GM19438 (cell line): ENCODE measurements at regions not wholly inside any gene's neighbourhood (a gene's known extent, or its start where the extent isn't known, plus 50 kb on each side); places are given as distances from the start of the nearest gene placed in this dataset.
"Not testable (repeated sequence)": the region's sequence is repeated elsewhere in the genome, so short reads cannot be mapped to it uniquely, and the experiment has no call there.

Source experiments
- ATAC-seq: cut with Tn5 transposase; IDR thresholded peaks from one replicate; pipeline ENCODE4 v1.9.1; 2021; ENCODE audit warnings: low read depth; ENCODE audit not compliant: unreplicated experiment

DNA sequence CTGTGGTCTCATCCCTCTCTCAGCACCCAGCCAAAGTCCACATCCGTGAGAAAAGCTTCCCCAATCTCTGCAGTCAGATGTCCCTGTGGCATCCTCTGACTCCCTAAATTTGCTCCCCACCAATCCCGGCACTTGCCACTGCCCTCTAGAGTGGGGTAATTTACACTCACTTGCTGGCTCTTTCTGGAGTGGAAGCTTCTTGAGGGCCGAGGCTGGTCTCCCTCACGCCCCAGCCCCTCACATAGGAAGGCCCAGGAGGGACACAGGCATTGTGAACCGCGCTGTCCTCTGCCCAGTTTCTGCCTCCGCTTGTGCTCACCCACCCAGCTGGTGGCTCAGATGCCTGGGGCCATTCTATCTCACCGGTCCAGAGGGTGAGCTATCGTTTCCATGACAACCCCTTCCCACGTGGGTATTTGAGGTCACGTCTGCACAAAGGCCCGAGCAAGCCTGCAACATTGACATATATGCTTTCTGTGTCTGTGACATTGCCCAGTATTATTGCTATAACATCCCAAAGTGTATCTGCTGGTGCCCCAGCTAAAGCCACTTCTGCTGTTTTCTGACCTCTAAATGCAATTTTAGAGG, 97.3 kb upstream of the CTBP2 start:
- no peak for ATAC-seq

DNA sequence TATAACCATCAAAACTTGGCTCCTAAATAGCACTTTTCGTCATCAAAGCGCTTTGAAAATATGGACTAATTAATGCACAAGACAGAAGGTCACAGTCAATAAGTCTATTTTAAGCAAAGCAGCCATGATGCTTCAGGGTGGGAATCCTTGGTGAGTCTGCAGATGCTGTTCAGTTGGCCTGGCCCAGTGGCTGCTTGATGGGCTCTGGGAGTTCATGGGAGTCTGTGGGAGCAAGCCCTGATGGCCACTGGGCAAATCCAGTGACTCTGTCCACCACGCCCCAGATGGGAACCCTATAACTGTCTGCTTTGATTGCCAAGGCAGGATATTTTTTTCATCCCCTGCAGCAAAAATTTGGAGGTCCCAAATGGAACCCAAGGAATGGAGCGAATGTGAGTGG, 95.7 kb upstream of the CTBP2 start:
- no peak for ATAC-seq

DNA sequence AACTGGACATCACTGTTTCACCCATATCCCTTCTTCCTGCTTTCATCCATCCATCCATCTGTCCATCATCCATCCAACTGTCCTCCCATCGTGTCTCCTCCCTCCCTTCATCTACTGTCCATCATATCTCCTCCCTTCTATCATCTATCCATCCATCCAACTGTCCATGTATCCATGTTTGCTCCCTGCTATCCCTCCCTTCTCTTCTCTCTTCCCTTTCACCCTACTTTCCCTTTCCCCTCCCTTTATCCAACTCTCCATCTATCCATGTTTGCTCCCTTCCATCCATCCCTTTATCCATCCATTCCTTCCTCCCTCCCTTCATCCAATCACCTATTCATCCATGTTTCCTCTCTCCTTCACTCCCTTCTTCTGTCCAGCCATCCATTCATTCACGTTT, 92.6 kb upstream of the CTBP2 start:
- ATAC-seq: no peak

DNA sequence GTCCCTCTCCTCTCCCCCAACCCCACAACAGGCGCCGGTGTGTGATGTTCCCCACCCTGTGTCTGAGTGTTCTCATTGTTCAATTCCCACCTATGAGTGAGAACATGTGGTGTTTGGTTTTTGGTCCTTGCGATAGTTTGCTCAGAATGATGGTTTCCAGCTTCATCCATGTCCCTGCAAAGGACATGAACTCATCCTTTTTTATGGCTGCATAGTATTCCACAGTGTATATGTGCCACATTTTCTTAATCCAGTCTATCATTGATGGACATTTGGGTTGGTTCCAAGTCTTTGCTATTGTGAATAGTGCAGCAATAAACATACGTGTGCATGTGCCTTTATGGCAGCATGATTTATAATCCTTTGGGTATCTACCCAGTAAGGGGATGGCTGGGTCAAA, 90.5 kb upstream of the CTBP2 start:
- ATAC-seq: not testable (repeated sequence)

DNA sequence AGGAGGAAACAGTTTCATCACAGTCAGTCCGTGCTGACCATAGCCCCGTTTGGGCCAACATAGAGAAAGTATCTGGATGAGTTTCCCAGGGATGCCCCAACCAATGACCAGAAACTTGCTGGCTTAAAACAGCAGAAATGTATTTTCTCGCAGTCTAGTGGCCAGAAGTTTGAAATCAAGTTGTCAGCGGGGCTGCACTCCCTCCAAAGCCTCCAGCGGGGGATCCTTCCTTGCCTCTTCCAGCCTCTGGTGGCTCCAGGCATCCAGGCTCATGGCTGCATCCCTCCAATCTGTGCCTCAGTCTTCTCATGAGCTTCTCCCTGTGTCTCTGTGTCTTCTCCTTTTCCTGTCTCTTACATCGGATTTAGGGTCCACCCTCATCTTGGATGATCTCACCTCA, 89.6 kb upstream of the CTBP2 start:
- no peak for ATAC-seq

DNA sequence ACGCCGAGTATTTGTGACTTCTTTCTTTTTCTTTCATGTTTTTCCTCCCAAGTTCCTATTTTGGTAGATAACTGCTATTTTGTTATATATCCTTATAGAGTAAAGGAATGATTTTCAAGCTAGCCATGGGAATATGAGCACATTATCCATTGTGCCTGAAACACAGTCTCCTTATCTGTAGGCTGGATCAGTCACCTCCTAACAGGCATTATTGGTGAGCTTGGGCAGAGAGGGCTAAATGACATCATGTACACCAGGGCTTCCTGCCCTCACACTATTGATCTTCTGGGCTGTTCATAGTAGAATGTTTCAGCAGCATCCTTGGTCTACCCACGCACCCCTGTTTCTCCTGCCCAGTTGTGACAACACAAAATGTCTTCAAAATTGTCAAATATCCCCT, 88.1 kb upstream of the CTBP2 start:
- ATAC-seq: no peak

DNA sequence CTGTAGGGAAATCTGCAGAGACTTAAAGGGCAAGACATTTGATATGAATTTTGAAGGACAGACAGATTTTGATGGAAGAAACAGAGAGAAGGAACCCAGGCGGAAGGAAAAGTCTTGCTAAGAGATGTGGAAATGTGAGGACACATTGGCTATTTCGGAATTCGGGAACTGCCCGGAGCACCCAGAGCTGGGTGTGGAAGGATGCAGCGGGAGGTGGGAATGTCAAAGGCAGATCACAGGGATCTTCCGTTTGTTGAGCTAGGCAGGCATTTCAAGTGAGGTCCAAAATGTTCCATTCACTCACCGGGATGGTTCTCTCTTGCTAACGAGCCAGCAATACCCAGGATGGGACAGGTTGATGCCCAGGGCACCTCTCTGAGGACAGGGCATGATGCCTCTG, 87.2 kb upstream of the CTBP2 start:
- ATAC-seq: no peak

DNA sequence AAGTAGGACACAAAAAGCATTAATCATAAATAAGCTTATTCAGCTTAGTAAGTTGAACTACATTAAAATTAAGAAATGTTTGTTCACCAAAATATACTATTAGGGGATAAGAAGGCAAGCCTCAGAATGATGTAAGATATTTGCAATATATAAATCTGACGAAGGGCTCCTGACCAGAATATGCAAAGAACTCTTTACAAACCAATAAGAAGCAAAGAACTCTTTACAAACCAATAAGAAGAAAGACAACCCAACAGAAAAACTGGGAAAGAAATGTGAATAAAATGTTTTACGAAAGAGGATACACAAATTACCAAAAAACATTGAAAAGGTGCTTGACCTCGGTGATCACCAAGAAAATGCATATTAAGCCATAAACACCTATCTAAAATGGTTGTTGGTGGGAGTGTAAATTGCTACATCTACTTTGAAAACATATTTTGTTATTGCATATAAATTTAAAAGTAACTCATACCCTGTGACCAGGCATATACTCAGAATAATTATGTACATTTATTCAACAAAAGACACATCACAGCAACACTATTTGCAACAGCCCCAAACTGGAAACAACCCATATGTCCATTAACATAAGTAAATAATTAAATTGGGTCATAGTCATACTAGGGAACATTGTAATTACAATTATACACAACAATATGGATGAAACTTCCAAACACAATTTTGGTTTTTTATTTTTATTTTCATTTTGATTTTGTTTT, 83.3 kb upstream of the CTBP2 start:
- no peak for ATAC-seq

DNA sequence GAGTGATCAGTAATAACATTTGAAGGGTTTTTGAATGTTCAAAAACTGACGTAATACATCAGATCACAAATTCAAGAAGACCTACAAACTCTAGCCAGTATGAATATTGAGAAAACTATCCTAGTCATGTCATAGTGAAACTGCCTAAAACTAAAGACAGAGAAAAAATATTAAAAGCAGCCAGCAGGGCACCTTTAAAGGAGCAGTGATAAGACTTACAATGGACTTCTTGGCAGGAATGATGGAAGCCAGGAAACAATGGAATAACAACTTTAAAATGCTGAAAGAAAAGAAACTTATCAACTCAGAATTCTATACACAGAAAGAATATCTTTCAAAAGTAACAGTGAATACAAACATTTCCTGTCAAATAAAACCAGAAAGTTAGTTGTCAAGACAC, 78.3 kb upstream of the CTBP2 start:
- ATAC-seq: no peak

DNA sequence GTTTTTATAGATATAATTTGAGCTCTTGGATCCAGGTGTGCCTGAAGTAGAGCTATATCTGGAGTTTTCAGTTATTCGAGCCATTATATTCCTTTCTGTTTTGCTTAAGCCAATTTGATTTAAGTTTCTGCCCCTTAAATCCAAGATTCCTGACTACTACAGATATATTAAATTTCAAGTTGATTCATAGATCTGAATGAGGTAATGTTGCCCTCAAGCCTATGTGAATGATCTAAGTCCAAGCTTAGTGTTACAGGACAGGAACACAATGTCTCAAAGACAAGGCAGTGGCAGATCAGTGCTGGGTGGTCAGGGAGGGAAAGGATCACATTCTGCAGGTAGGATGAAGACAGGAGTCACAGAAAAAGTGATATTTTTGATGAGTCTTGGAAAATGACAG, 75.7 kb upstream of the CTBP2 start:
- no peak for ATAC-seq

DNA sequence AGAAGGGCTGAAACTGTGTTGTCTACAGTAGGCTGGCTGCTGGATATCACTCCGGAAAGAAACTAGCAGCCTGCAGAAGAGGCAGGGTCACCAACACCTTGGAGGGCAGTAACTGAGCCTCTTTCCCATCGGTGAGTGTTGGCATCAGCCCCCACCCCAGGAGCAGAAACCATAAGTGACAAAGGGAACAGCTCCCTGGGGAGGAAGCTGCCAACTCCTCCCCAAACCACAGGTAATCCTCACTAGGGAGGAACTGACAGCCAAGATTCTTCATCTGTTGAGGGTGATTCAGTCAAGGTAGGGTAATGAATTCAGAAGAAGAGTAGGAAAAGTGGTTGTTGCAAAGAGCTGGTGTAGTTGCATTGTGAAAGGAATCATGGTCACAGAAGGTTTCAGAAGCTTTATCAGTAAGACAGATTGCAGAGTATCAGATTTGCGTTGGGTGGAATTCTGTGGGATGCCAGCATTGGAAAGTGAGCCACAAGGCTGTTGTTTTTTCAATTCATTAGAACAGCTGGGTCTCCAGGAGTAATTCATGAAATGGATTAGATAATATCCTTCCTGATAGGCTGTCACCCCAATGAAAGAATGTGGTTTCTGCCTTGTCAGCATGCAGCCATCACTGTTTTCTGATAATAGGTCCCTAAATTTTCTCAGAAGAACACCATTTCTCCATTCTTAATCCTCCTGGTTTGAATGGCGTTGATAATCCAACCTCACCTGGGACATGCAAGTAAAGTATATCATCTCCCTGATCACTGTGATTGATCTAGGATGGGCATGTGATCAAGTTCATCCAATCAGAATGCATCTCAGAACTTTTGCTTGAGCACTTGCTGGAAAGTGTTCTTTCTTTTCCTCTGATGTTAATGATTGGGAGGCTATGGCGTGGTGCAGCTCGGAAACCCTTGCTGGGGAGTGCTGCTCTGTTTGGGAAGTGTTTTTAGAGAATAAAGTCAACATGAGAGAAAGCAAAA, 75.0 kb upstream of the CTBP2 start:
- no peak for ATAC-seq

DNA sequence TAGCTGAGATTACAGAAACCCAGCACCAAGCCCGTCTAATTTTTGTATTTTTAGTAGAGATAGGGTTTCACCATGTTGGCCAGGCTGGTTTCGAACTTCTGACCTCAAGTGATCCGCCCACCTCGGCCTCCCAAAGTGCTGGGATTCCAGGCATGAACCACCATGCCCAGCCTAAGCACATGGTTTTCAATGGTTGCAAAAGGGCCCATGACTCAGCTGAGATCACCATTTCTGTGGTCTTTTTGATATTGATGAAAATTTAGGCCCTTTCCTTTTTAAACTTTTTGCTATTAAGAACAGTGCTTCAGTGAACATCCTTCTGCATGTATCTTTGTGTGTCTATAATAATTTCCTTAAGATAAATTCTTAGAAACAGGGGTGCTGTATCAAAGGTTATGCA, 74.2 kb upstream of the CTBP2 start:
- ATAC-seq: not testable (repeated sequence)

DNA sequence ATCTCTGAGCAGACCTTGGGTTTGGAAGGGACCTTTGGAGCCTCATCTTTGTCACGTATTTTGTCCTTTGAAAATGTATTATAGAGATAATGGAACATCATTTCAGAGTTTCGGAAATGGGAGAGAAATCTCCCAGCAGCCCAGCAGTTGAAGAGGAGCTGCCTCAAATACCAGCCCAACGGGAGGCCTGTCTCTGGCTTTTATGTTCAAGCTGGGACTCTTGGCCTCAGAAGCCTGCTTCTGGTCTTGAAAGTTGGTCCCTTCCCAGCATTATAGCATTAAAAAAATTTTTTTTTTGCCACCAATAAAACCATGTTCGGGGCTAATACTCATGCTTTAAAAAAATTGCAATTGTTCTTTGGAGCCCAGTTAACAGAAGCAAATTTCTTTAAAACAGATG, 73.4 kb upstream of the CTBP2 start:
- ATAC-seq: no peak

DNA sequence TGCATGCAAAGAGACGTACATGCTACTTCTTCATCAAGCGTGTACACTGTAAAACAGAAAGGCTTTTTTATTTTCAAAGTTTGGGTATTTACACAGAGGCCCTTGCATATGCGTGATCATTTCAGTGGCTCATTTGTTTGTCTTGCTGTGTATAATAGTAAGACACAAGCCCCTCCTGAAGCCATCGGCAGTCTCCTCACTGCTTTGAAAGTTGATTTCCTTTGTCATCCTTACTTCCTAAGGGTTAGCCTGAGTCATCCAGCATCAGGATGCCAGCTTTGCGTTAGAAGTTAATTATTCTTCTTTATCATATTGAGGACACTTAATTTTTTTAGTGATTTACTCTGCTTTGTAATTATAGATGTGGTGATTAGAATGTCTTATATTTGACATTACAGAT, 72.5 kb upstream of the CTBP2 start:
- no peak for ATAC-seq

DNA sequence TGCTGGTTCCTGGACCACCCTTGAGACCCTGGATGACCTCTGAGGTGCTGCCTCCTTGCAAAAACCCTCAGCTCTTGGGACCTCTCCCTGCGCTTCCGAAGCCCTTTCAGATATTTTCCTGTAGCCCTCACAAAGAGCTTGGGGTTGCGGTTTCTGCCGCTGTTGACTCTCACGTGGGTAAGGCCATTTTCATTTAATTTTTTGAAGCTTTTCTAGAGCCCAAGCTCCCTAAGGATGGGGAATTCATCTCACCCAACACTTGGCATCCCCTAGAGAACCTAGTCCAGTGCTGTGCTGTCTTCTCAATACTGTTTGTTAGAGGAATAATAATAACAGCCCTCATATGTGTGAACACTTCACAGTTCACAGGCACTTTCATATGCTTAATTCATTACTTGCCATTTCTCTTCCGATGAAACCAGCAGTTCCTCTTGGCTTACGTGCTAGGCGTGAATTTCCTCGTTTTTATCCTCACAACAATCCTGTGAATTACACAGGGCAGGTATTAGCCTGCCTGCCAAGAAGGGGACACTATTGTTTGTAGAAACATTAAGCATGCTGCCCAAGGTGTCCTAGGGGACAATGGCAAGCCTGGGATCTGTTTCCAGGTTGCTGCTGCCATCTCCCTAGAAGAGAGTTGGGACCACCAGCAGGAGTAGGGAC, 71.6 kb upstream of the CTBP2 start:
- ATAC-seq: no peak

DNA sequence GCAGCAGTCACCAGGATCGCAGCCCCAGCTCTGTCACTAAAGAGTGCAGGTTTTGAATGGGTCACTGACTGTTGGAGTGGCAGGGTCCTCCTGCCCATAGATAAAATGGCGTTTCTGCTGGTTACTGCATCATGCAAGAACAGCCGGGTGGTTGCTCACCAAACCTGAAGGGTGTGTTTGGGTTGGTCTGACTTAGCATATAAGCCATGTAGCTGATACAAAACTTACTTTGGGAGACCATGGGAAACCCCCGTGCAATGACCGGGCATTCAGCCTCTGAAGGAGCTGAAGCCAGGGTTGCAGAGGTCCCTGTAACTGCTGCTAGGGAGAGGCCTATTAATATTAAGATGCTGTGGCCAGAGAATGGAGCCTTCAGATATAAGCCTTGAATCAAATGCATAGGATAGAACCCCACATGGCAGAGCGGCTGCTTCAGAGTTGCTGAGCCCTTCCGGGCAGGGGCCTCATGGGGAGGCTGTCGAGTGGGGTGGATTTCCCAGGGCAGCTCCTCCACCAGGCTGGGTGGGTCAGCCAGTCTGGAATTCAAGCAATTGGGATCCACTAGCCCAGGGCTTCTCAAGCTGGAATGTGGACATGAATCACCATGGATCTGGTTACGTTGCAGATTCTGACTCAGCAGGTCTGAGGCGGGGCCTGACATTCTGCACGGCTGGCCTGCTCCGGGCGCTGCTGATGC, 70.9 kb upstream of the CTBP2 start:
- ATAC-seq: no peak

DNA sequence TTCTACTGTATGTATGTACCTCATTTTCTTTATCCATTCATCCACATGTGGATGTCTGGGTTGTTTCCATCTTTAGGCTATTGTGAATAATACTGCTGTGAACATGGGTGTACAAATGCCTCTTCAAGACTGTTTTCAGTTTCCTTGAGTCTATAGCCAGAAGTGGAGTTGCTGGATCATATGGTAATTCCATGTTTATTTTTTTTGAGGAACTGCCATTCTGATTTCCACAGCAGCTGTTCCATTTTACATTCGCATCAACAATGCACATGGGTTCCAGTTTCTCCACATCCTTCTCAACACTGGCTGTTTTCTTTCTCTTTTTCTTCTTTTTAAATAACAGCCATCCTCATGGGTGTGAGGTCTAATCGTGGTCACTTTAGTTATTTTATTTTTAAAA, 69.9 kb upstream of the CTBP2 start:
- ATAC-seq: no peak

DNA sequence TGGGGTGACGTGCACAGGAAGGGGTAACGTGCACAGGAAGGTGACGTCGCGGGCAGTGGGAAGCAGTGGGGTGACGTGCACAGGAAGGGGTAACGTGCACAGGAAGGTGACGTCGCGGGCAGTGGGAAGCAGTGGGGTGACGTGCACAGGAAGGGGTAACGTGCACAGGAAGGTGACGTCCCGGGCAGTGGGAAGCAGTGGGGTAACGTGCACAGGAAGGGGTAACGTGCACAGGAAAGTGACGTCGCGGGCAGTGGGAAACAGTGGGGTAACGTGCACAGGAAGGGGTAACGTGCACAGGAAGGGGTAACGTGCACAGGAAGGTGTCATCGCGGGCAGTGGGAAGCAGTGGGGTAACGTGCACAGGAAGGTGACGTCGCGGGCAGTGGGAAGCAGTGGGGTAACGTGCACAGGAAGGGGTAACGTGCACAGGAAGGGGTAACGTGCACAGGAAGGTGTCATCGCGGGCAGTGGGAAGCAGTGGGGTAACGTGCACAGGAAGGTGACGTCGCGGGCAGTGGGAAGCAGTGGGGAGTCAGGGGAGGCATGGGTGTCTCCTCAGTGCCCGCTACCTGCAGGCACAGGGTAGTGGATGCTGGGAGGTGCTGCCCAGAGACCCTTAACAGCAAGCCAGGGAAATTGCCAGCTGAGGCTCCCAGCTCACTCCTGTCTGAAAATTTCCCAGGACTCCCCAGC, 68.0 kb upstream of the CTBP2 start:
- ATAC-seq: not testable (repeated sequence)

DNA sequence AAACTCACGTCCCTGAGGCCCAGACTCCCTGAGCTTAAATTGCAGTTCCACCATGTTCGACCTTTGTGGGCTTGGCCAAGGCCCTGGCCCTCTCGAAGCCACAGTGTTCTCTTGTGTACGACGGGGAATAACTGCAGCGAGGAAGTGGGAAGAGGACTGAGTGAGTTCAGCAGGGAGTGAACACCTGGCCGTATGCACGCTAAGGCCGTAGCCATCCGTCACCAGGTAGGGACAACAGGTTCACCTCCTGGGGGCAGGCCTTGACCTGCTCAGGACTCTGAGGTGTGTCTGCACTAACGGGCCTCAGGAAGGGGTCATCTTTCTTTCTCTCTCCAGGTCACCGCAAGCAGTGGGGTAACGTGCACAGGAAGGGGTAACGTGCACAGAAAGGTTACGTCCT, 67.2 kb upstream of the CTBP2 start:
- ATAC-seq: no peak

DNA sequence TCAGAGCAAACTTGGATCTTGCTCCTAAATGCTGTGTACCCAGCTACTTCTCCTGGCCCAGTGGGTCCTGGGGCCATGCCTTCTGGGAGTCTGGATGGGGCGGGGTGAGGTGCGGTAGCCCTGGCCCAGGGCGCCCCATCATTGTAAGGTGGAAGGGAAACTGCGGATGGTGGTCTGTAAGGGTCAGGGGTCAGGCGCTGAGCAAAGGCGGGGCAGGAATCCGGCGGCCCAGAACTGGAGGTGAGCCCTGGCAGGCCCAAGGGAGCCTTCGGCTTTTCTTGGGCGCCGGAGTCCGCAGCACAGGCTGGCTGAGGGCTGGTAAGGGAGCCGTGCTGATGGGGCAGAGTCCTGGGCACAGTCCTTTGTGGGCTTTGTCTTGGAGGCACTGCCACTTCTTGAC, 66.5 kb upstream of the CTBP2 start:
- ATAC-seq: no peak
